Breast epithelium (tissue), 3 donors: ENCODE measurements at regions not wholly inside any gene's neighbourhood (a gene's known extent, or its start where the extent isn't known, plus 50 kb on each side); places are given as distances from the start of the nearest gene placed in this dataset.

Source experiments
- CTCF ChIP-seq, 3 donors: fragments of 450-650 bp; IDR thresholded peaks; one replicate each; pipeline ENCODE4 v1.5.1; 2016 to 2017; ENCODE audit warnings: antibody characterized with exemption in 3 of 3, mild to moderate bottlenecking in 3 of 3, moderate library complexity in 3 of 3
- POLR2A ChIP-seq: fragments of 450-650 bp; IDR thresholded peaks from one replicate; pipeline ENCODE4 v1.6.1; 2016; ENCODE audit warnings: antibody characterized with exemption, mild to moderate bottlenecking, moderate library complexity
- POLR2AphosphoS5 ChIP-seq, 3 donors: sonication (generic); formaldehyde crosslinking; IDR thresholded peaks; one replicate each; pipeline ENCODE4 v1.6.1; 2017; ENCODE audit warnings: antibody characterized with exemption in 3 of 3

- no peak for TF ChIP-seq POLR2AphosphoS5 (IDR thresholded peaks at IDR 0.05)
- TF ChIP-seq CTCF (IDR thresholded peaks at IDR 0.05), result no peak
- no peak for TF ChIP-seq POLR2A
These were observed 324.5 kb upstream of the PTGER4 start for GRCh38 chr5:40355181-40355580.
